Upper lobe of left lung (tissue), 6 donors: ENCODE measurements at regions not wholly inside any gene's neighbourhood (a gene's known extent, or its start where the extent isn't known, plus 50 kb on each side); places are given as distances from the start of the nearest gene placed in this dataset.

Experiments
- ATAC-seq, 2 donors: fragments of 200-7000 bp; cut with Tn5 transposase; one replicate each; pipeline ENCODE4 v1.9.1; 2022; ENCODE audit warnings: mild to moderate bottlenecking in 2 of 2, moderate library complexity in 2 of 2; ENCODE audit not compliant: low FRiP score in 2 of 2
- DNase-seq, 2 donors: peaks; one replicate each; pipeline ENCODE4 v3.0.0-alpha.2; 2019 to 2020
- H3K27ac ChIP-seq, 4 donors: fragments of 200-600 bp; sonication (generic); one replicate each; pipeline ENCODE4 v1.5.1; 2016 to 2019
- H3K27me3 ChIP-seq, 4 donors: fragments of 200-600 bp; sonication (generic); one replicate each; pipeline ENCODE4 v1.5.1; 2017 to 2019
- H3K36me3 ChIP-seq, 4 donors: fragments of 200-600 bp; sonication (generic); one replicate each; pipeline ENCODE4 v1.5.1; 2016 to 2019
- H3K4me1 ChIP-seq, 4 donors: fragments of 200-600 bp; sonication (generic); one replicate each; pipeline ENCODE4 v1.5.1; 2018 to 2019
- H3K4me3 ChIP-seq, 4 donors: fragments of 200-600 bp; sonication (generic); one replicate each; pipeline ENCODE4 v1.5.1; 2017 to 2019; ENCODE audit warnings: mild to moderate bottlenecking in 2 of 4, moderate library complexity in 1 of 4
- H3K9me3 ChIP-seq, 4 donors: fragments of 200-600 bp; sonication (generic); one replicate each; pipeline ENCODE4 v1.5.1; 2018 to 2019
- CTCF ChIP-seq, 6 experiments: fragments of 450-650 bp in 4 of 6; fragments of 200-600 bp in 2 of 6; sonication (generic) in 2 of 6; IDR thresholded peaks; one replicate each; pipeline ENCODE4 v1.5.1; 2016 to 2019; ENCODE audit warnings: antibody characterized with exemption in 6 of 6
- EP300 ChIP-seq, 4 donors: sonication (generic); formaldehyde crosslinking; IDR thresholded peaks; one replicate each; pipeline ENCODE4 v1.5.1; 2017; ENCODE audit warnings: antibody characterized with exemption in 4 of 4, control low read depth in 2 of 4
- POLR2A ChIP-seq, 4 donors: fragments of 450-650 bp; IDR thresholded peaks; one replicate each; pipeline ENCODE4 v1.5.1; 2016 to 2017; ENCODE audit warnings: antibody characterized with exemption in 4 of 4, mild to moderate bottlenecking in 2 of 4
- POLR2AphosphoS5 ChIP-seq, 2 donors: sonication (generic); formaldehyde crosslinking; IDR thresholded peaks; one replicate each; pipeline ENCODE4 v1.5.1; 2017; ENCODE audit warnings: antibody characterized with exemption in 2 of 2
- WGBS, 2 donors: methylation state at CpG; one replicate each; pipeline ENCODE4 v1.1.5; 2017 to 2018; 5-methylcytosine and 5-hydroxymethylcytosine counted together
- donor health status: DM: no; HTN: no; CAD: no; lungs with moderate emphysema.
- donor health status: DM: no; HTN: yes; CAD: no; lungs with severe emphysema.

GRCh38 chr11:96567176-96567575, 177.4 kb downstream of the JRKL start:
- TF ChIP-seq EP300 (IDR thresholded peaks at IDR 0.05) (no peak), CTCF (IDR thresholded peaks at IDR 0.05) (no peak), POLR2A (IDR thresholded peaks at IDR 0.05) (no peak), POLR2AphosphoS5 (IDR thresholded peaks at IDR 0.05) (no peak)
- ATAC-seq (no peak), DNase-seq (no peak)
- WGBS, 2 donors = 56 to 68% methylated on average over 4 of the region's 4 CpGs
- Histone ChIP-seq H3K4me3 (peak overlapping the region in 2 of 4 donors; percentile 13 to 24), H3K27ac (no peak overlapping the region), H3K9me3 (no peaks in the 10 kb centered on the region), H3K4me1 (no peaks in the 10 kb centered on the region), H3K27me3 (no peaks in the 10 kb centered on the region), H3K36me3 (no peaks in the 10 kb centered on the region)

GRCh38 chr11:96567667-96568066, 177.9 kb downstream of the JRKL start:
- WGBS, 2 donors = 41 to 45% methylated on average over 3 of the region's 3 CpGs
- no peak for TF ChIP-seq CTCF (IDR thresholded peaks at IDR 0.05)
- no peak for TF ChIP-seq POLR2A (IDR thresholded peaks at IDR 0.05)
- TF ChIP-seq EP300 (IDR thresholded peaks at IDR 0.05) = no peak
- Histone ChIP-seq H3K36me3 (no peaks in the 10 kb centered on the region), H3K27me3 (no peaks in the 10 kb centered on the region), H3K4me3 (peak overlapping the region in 1 of 4 donors; percentile 24), H3K9me3 (no peaks in the 10 kb centered on the region), H3K4me1 (no peaks in the 10 kb centered on the region), H3K27ac (no peak overlapping the region)
- no peak for ATAC-seq
- DNase-seq = no peak

- DNase-seq (no peak), ATAC-seq (no peak)
- H3K27ac ChIP-seq = no peak overlapping the region
- TF ChIP-seq EP300 (IDR thresholded peaks at IDR 0.05) (no peak), CTCF (IDR thresholded peaks at IDR 0.05) (no peak), POLR2AphosphoS5 (IDR thresholded peaks at IDR 0.05) (no peak), POLR2A (IDR thresholded peaks at IDR 0.05) (no peak)
- H3K27me3 ChIP-seq = no peaks in the 10 kb centered on the region
- no peak overlapping the region for H3K4me3 ChIP-seq
- H3K36me3 ChIP-seq = no peaks in the 10 kb centered on the region
- no peaks in the 10 kb centered on the region for H3K4me1 ChIP-seq
- WGBS, 2 donors = 80 to 100% methylated on average over 2 of the region's 2 CpGs
- no peaks in the 10 kb centered on the region for H3K9me3 ChIP-seq
Observed at GRCh38 chr11:96576383-96576782, 186.6 kb downstream of the JRKL start.

GRCh38 chr11:96578379-96578778, 188.6 kb downstream of the JRKL start:
- H3K4me3 ChIP-seq = no peak overlapping the region
- 96% methylated on average over 1 of the region's 1 CpG for WGBS, 2 donors
- TF ChIP-seq POLR2AphosphoS5 (IDR thresholded peaks at IDR 0.05) (no peak), CTCF (IDR thresholded peaks at IDR 0.05) (no peak), POLR2A (IDR thresholded peaks at IDR 0.05) (no peak), EP300 (IDR thresholded peaks at IDR 0.05) (no peak)

GRCh38 chr11:96579656-96580055, 189.8 kb downstream of the JRKL start:
- Histone ChIP-seq H3K36me3 (no peaks in the 10 kb centered on the region), H3K27me3 (no peaks in the 10 kb centered on the region), H3K4me3 (no peak overlapping the region), H3K4me1 (no peaks in the 10 kb centered on the region), H3K27ac (no peak overlapping the region), H3K9me3 (no peaks in the 10 kb centered on the region)
- ATAC-seq = no peak
- TF ChIP-seq EP300 (IDR thresholded peaks at IDR 0.05) (no peak), POLR2AphosphoS5 (IDR thresholded peaks at IDR 0.05) (no peak), POLR2A (IDR thresholded peaks at IDR 0.05) (no peak), CTCF (IDR thresholded peaks at IDR 0.05) (no peak)
- DNase-seq = no peak

More at GRCh38 chr11:96578379-96578778, 188.6 kb downstream of the JRKL start:
- H3K9me3 ChIP-seq = no peaks in the 10 kb centered on the region
- no peaks in the 10 kb centered on the region for H3K27me3 ChIP-seq
- H3K36me3 ChIP-seq = no peaks in the 10 kb centered on the region
- no peak for ATAC-seq
- H3K4me1 ChIP-seq = no peaks in the 10 kb centered on the region
- no peak overlapping the region for H3K27ac ChIP-seq
- no peak for DNase-seq
